K562 (cell line): ENCODE measurements at regions not wholly inside any gene's neighbourhood (a gene's known extent, or its start where the extent isn't known, plus 50 kb on each side); places are given as distances from the start of the nearest gene placed in this dataset.

ENCODE experiments used
- ATAC-seq: fragments of 200-7000 bp; cut with Tn5 transposase; 3 replicates; pipeline ENCODE4 v1.9.1; 2020; ENCODE audit warnings: moderate library complexity
- BruUV-seq: library from RNA; stranded (reverse); fragments of 400-500 nt; replicated peaks from 2 replicates; lab custom pipeline; 2021; lab: Mats Ljungman, UMichigan
- CTCF ChIA-PET: fragments of 300-600 bp; formaldehyde crosslinking; extraction: SDS; loops from one replicate; lab custom pipeline; 2021; ENCODE audit warnings: low intra/inter-chr PET ratio; lab: Yijun Ruan, JAX
- POLR2A ChIA-PET: fragments of 300-600, 350-650 bp; sonication (Branson Sonifier 250); formaldehyde crosslinking; extraction: SDS; loops from one replicate; lab custom pipeline; 2021; ENCODE audit warnings: antibody characterized with exemption, inconsistent platforms; lab: Yijun Ruan, JAX
- DNase-seq, 4 experiments: peaks; one replicate each; pipeline versions ENCODE4 v3.0.0 to v3.0.0-alpha.2; 2011 to 2018; ENCODE audit warnings: low spot score in 3 of 4, mixed read lengths in 3 of 4; ENCODE audit errors: extremely low read depth in 1 of 4
- FAIRE-seq: peaks from 2 replicates; lab custom pipeline; 2011; peaks lifted over from hg19 to GRCh38; lab: Jason Lieb, UNC
- H2AFZ ChIP-seq: 2 replicates; pipeline ENCODE4 v1.6.0; 2011; ENCODE audit warnings: low read depth, low read length, control low read depth, inconsistent platforms
- H3K27ac ChIP-seq: fragments of 200-600 bp; 3 replicates; pipeline ENCODE4 v1.8.0; 2011; ENCODE audit warnings: low read depth, mild to moderate bottlenecking, control low read depth, inconsistent platforms, low read length, moderate library complexity, mixed read lengths; ENCODE audit errors: extremely low read depth
- H3K27me3 ChIP-seq, 2 experiments: fragments of 300-600 bp in 1 of 2; 2 replicates in 1 of 2; 3 replicates in 1 of 2; pipeline versions ENCODE4 v1.6.0 to v1.8.0; 2011; ENCODE audit warnings: inconsistent platforms in 2 of 2, low read length in 2 of 2, mild to moderate bottlenecking in 1 of 2, mixed read lengths in 1 of 2, moderate library complexity in 1 of 2; ENCODE audit not compliant: control insufficient read depth in 2 of 2, insufficient read depth in 2 of 2
- H3K36me3 ChIP-seq: fragments of 300-600 bp; 3 replicates; pipeline ENCODE4 v1.8.0; 2011; ENCODE audit warnings: mild to moderate bottlenecking, low read length, inconsistent platforms; ENCODE audit not compliant: control insufficient read depth, insufficient read depth
- H3K4me1 ChIP-seq, 2 experiments: fragments of 200-600 bp in 1 of 2; replicated peaks in 1 of 2; 2 replicates in 1 of 2; 3 replicates in 1 of 2; pipeline versions ENCODE4 v1.5.1 to v1.8.0; 2011; ENCODE audit warnings: inconsistent platforms in 2 of 2, low read length in 2 of 2, mild to moderate bottlenecking in 1 of 2, mixed read lengths in 1 of 2, moderate library complexity in 1 of 2; ENCODE audit not compliant: control insufficient read depth in 2 of 2, insufficient read depth in 2 of 2
- H3K4me2 ChIP-seq: 2 replicates; pipeline ENCODE4 v1.6.1; 2011; ENCODE audit warnings: low read length, control low read depth, inconsistent platforms, mixed read lengths; ENCODE audit not compliant: insufficient read depth
- H3K4me3 ChIP-seq: fragments of 200-600 bp; sonication (generic), shearing (Covaris generic); 2 replicates; pipeline ENCODE4 v1.5.1; 2016; ENCODE audit warnings: control low read depth, inconsistent platforms
- H3K79me2 ChIP-seq: fragments of 200-600 bp; 3 replicates; pipeline ENCODE4 v1.8.0; 2011; ENCODE audit warnings: low read length, inconsistent platforms; ENCODE audit not compliant: control insufficient read depth, insufficient read depth
- H3K9ac ChIP-seq, 2 experiments: 2 replicates each; pipeline versions ENCODE4 v1.6.0 to v1.6.1; 2011; ENCODE audit warnings: low read depth in 2 of 2, low read length in 2 of 2, control low read depth in 1 of 2, inconsistent platforms in 1 of 2, mild to moderate bottlenecking in 1 of 2, mixed read lengths in 1 of 2; ENCODE audit not compliant: insufficient read depth in 1 of 2
- H3K9me1 ChIP-seq: one replicate; pipeline ENCODE4 v1.6.0; 2011; ENCODE audit warnings: inconsistent platforms, mild to moderate bottlenecking, low read length, moderate library complexity; ENCODE audit not compliant: control insufficient read depth, insufficient read depth
- H3K9me3 ChIP-seq: replicated peaks from 2 replicates; pipeline ENCODE4 v1.5.1; 2011; ENCODE audit warnings: low read depth, low read length, inconsistent platforms; ENCODE audit not compliant: control insufficient read depth, insufficient read depth
- H4K20me1 ChIP-seq: replicated peaks from 2 replicates; pipeline ENCODE4 v1.6.1; 2011; ENCODE audit warnings: low read length, inconsistent platforms, mixed read lengths; ENCODE audit not compliant: control insufficient read depth, insufficient read depth
- C11orf30 ChIP-seq: fragments of 450-650 bp; IDR thresholded peaks from 2 replicates; pipeline ENCODE4 v1.6.1; 2016; ENCODE audit warnings: low read depth, mild to moderate bottlenecking
- CAMTA2 ChIP-seq: fragments of 250-450 bp; sonication (Bioruptor Pico); conservative IDR thresholded peaks from 2 replicates; pipeline ENCODE4 v1.5.1; 2022
- CBFA2T3 ChIP-seq: fragments of 450-650 bp; IDR thresholded peaks from 2 replicates; pipeline ENCODE4 v1.6.1; 2017
- CBFB ChIP-seq: sonication (generic); formaldehyde crosslinking; IDR thresholded peaks from 2 replicates; pipeline ENCODE4 v1.4.0; 2020; ENCODE audit warnings: mild to moderate bottlenecking, missing genetic modification reagents
- ETV5 ChIP-seq: sonication (generic); formaldehyde crosslinking; IDR thresholded peaks from 2 replicates; pipeline ENCODE4 v1.4.0; 2020; ENCODE audit warnings: low read depth, mild to moderate bottlenecking, missing genetic modification reagents
- MAFF ChIP-seq: IDR thresholded peaks from 2 replicates; pipeline ENCODE4 v1.6.1; 2012; ENCODE audit warnings: low read length, improper control_type of control experiment
- MAFG ChIP-seq: fragments of 450-650 bp; conservative IDR thresholded peaks from 2 replicates; pipeline ENCODE4 v1.6.1; 2016; ENCODE audit warnings: missing genetic modification characterization, missing compliant biosample characterization
- MAFK ChIP-seq: IDR thresholded peaks from 2 replicates; pipeline ENCODE4 v1.6.1; 2011; ENCODE audit warnings: low read length, improper control_type of control experiment
- POLR2B ChIP-seq: fragments of 450-650 bp; IDR thresholded peaks from 2 replicates; pipeline ENCODE4 v1.6.1; 2018; ENCODE audit warnings: low read depth; ENCODE audit not compliant: partially characterized antibody
- RBM25 ChIP-seq: fragments of 200-400 bp; formaldehyde crosslinking; IDR thresholded peaks from 2 replicates; pipeline ENCODE4 v1.6.1; 2018; ENCODE audit warnings: low read length, low read depth, moderate library complexity; ENCODE audit not compliant: severe bottlenecking
- ZNF134 ChIP-seq: fragments of 250-450 bp; sonication (Bioruptor Pico); conservative IDR thresholded peaks from 2 replicates; pipeline ENCODE4 v1.4.0; 2020
- ZNF316 ChIP-seq: fragments of 450-650 bp; IDR thresholded peaks from 2 replicates; pipeline ENCODE4 v1.6.1; 2016
- ZSCAN32 ChIP-seq: fragments of 450-650 bp; formaldehyde crosslinking; IDR thresholded peaks from 2 replicates; pipeline ENCODE4 v1.4.0; 2020; ENCODE audit warnings: mild to moderate bottlenecking, moderate library complexity
- WGBS: fragments of 100-300 bp; shearing (Covaris generic); methylation state at CpG from one replicate; pipeline ENCODE4 v1.1.6; 2016; ENCODE audit warnings: low coverage, mixed read lengths; ENCODE audit not compliant: insufficient coverage; ENCODE audit errors: missing lambda C conversion rate; 5-methylcytosine and 5-hydroxymethylcytosine counted together
- in situ Hi-C: fragments of 300-500 bp; cut with MboI; formaldehyde crosslinking; loops from 4 replicates; pipeline ENCODE4 v1.15.0; 2018; ENCODE audit warnings: inconsistent platforms, mixed read lengths
- intact Hi-C: fragments of 100-400 bp; cut with micrococcal nuclease; formaldehyde crosslinking; loops from 2 replicates; pipeline ENCODE4 v1.14.2; 2022
- TF ChIP-seq, protein P1 (sequence below): sonication (generic); formaldehyde crosslinking; IDR thresholded peaks from 2 replicates; pipeline ENCODE4 v1.8.0; 2022; ENCODE audit warnings: mild to moderate bottlenecking, missing genetic modification reagents
- TF ChIP-seq, protein P2 (sequence below): sonication (generic); formaldehyde crosslinking; IDR thresholded peaks from 2 replicates; pipeline ENCODE4 v1.8.0; 2022; ENCODE audit warnings: mild to moderate bottlenecking, missing genetic modification reagents

DNA sequence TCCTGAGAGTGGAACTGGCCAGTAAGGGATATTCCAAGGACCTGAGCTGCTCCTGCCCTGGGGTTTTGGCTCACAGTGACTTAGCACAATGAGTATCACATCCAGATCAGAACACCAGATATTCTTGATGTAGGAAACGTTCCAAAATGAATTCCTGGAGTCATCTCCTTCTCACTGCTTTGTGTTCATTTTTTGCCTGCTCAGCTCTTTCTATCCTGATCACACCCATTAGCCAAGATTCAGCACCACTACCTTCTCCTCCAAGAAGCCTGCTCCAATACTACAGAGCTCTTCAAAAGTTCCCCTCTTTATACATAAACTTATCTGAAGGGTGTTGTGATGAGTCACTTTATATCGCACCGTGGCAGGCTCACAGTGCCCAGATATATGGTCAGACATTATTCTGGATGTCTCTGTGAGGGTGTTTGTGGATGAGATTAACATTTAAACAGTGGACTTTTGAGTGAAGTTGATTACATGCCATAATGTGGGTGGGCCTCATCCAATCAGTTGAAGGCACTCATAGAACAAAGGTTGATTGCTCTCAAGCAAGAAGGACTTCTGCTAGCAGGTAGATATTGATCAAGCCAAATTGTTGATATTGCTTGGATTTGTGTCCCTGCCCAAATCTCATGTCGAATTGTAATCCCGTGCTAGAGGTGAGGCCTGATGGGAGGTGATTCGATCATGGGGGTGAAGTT, 1155.2 kb upstream of the AUTS2 start:
- 3% methylated on average over 6 of the region's 6 CpGs for WGBS

More for the DNA sequence above, 1155.2 kb upstream of the AUTS2 start:
- H3K9ac ChIP-seq: no peak overlapping the region
- no peaks in the 10 kb centered on the region for H3K9me3 ChIP-seq
- H3K4me2 ChIP-seq: no peak overlapping the region
- no peaks in the 10 kb centered on the region for H3K27me3 ChIP-seq
- no peak for FAIRE-seq
- ATAC-seq: no peak
- H3K27ac ChIP-seq: no peak overlapping the region
- no peaks in the 10 kb centered on the region for H3K4me1 ChIP-seq
- no peaks in the 10 kb centered on the region for H4K20me1 ChIP-seq
- in situ Hi-C loops (no loop called here), intact Hi-C loops (no loop called here)
- ChIA-PET POLR2A (interaction anchor here (0.6 kb wide), 1 partner anchor 1663 kb away, joined by 3 read pairs; no protein-coding TSS in a partner anchor), CTCF (interaction anchor here (0.6 kb wide), 1 partner anchor 266 kb away, joined by 3 read pairs; no protein-coding TSS in a partner anchor)
- peak in 1 of 4 experiments; percentile 1 for DNase-seq
- no peak overlapping the region for H3K4me3 ChIP-seq
- no peaks in the 10 kb centered on the region for H3K36me3 ChIP-seq
- no peaks in the 10 kb centered on the region for H3K79me2 ChIP-seq
- TF ChIP-seq POLR2B (no peak), MAFG (peak; percentile 50), CAMTA2 (CRISPR knock-in tag) (no peak), C11orf30 (peak; percentile 77), ZSCAN32 (CRISPR knock-in tag) (no peak), ZNF316 (peak; percentile 78), CBFB (CRISPR knock-in tag) (no peak), ETV5 (CRISPR knock-in tag) (no peak), MAFF (peak; percentile 57), ZNF134 (CRISPR knock-in tag) (peak; percentile 91), MAFK (peak; percentile 62), CBFA2T3 (peak; percentile 19; the same call in 1 of the 2 replicates), RBM25 (peak; percentile 13)
- TF ChIP-seq, protein P1, sequence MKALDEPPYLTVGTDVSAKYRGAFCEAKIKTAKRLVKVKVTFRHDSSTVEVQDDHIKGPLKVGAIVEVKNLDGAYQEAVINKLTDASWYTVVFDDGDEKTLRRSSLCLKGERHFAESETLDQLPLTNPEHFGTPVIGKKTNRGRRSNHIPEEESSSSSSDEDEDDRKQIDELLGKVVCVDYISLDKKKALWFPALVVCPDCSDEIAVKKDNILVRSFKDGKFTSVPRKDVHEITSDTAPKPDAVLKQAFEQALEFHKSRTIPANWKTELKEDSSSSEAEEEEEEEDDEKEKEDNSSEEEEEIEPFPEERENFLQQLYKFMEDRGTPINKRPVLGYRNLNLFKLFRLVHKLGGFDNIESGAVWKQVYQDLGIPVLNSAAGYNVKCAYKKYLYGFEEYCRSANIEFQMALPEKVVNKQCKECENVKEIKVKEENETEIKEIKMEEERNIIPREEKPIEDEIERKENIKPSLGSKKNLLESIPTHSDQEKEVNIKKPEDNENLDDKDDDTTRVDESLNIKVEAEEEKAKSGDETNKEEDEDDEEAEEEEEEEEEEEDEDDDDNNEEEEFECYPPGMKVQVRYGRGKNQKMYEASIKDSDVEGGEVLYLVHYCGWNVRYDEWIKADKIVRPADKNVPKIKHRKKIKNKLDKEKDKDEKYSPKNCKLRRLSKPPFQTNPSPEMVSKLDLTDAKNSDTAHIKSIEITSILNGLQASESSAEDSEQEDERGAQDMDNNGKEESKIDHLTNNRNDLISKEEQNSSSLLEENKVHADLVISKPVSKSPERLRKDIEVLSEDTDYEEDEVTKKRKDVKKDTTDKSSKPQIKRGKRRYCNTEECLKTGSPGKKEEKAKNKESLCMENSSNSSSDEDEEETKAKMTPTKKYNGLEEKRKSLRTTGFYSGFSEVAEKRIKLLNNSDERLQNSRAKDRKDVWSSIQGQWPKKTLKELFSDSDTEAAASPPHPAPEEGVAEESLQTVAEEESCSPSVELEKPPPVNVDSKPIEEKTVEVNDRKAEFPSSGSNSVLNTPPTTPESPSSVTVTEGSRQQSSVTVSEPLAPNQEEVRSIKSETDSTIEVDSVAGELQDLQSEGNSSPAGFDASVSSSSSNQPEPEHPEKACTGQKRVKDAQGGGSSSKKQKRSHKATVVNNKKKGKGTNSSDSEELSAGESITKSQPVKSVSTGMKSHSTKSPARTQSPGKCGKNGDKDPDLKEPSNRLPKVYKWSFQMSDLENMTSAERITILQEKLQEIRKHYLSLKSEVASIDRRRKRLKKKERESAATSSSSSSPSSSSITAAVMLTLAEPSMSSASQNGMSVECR (CRISPR knock-in tag): no peak
- TF ChIP-seq, protein P2, sequence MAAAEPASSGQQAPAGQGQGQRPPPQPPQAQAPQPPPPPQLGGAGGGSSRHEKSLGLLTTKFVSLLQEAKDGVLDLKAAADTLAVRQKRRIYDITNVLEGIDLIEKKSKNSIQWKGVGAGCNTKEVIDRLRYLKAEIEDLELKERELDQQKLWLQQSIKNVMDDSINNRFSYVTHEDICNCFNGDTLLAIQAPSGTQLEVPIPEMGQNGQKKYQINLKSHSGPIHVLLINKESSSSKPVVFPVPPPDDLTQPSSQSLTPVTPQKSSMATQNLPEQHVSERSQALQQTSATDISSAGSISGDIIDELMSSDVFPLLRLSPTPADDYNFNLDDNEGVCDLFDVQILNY: no peak
- H3K9me1 ChIP-seq: no peaks in the 10 kb centered on the region
- no peak overlapping the region for H2AFZ ChIP-seq
- no TSS peak for BruUV-seq
